ENCODE measurements at regions not wholly inside any gene's neighbourhood (a gene's known extent, or its start where the extent isn't known, plus 50 kb on each side); places are given as distances from the start of the nearest gene placed in this dataset.
A peak's percentile ranks its signal among the peaks of the same experiment; 100 is the strongest.

DNA sequence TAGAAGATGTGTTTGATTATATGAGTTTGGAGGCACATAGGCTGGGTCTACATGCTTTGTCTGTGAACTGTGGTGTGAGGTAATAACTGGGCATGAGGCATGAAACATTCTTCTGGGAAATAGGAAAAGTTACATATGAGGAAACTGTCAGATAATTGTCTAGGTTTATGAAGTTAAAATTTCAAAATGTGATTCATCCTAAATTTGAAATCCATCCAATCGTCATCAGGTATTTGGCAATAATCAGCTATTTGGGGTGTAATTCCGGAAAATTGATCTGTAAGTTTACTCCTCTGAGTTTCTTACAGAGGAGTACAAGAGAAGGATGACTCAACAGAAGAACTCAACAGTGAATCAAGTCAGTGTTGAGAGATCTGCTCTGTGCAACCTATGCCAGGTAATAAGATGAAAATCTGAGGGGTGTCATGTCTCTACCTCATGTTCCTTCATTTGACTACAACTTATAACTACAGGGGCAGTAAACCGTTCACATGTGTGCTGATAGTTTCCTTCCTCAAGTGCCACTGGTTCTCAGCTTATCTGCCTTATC, 1171.6 kb upstream of the CDH18 start:
- DNase-seq: no peak

GRCh38 chr5:21154526-21154925, 1166.5 kb upstream of the CDH18 start:
- DNase-seq: no peak

DNA sequence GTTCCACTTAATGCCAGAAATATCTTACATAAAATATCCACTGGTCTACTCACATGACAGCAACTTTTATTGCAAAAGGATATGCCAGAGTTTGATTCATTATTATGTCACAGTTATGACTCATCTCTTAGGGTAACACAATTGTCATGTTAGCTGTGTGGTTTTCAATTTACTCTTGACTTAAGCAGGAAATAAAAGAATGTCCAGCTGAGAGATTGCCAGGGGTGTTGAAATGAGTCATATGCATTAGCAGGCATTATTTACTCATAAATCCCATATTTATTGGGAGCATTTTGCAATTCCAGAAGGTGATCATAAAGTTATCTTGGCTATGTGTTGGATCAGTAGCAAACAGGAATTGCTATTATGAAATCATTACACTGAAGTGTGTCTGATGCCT, 1164.6 kb upstream of the CDH18 start:
- DNase-seq: no peak

DNA sequence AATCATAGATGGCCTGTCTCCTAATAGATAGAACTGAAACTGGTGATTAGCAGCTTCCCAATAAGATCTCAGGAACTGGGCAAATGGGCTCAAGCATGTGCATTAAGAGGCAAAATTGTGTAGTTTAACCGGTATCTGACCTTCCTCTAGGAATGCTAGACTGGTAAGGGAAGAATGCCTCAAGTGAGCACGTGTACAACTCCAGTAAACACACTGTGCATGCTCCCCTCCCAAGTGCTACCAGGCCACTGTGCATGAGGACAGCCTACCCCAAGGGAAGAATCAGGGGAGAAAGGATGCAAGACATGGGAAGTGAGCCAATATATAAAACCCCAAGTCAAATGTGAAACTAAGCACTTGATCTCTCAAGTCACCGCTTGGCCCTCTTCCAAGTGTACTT, 1157.4 kb upstream of the CDH18 start:
- no peak for DNase-seq

- DNase-seq: no peak
These were observed 1155.7 kb upstream of the CDH18 start for GRCh38 chr5:21143686-21144085.

GRCh38 chr5:21142791-21143190, 1154.8 kb upstream of the CDH18 start:
- no peak for DNase-seq

DNA sequence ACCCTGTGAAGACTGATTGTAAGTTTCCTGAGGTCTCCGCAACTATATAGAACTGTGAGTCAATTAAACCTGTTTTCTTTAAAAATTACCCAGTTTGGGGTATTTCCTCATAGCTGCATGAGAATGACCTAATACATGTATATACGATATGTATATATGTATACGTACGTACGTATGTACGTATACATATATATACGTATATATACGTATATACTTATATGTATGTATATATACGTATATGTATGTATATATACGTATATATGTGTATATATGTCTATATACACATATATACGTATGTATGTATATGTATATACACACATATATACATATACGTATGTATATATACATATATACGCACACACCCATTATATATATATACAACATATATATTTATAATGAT, 1153.0 kb upstream of the CDH18 start:
- no peak for DNase-seq

GRCh38 chr5:21126236-21126635, 1138.2 kb upstream of the CDH18 start:
- no peak for DNase-seq

DNA sequence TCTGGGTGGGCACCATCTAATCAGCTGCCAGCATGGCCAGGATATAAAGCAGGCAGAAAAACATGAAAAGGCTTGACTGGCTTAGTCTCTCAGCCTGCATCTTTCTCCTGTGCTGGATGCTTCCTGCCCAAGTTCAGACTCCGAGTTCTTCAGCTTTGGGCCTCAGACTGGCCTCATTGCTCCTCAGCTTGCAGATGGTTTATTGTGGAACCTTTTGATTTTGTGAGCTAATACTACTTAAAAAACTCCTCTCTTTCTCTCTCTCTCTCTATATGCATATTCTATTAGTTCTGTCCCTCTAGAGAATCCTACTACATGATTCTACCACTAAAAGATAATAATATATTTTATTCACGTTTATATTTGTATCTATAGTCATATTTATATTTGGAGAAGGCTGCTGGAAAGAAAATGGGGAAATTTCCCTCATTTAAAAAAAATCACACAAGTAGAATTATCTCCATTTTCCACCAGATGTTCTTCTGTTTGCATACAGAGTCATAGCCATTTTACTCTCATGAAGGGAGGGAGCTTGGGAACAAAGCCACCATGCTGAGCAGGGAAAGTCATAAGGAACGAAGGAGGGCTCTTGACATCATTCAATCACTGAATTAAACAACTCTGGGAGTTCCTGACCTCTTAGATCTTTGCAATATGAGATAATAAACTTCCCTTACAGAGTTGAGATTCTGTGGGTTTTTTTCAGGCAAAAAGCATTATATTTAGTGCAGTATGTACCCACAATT, 1137.4 kb upstream of the CDH18 start:
- DNase-seq: no peak

DNA sequence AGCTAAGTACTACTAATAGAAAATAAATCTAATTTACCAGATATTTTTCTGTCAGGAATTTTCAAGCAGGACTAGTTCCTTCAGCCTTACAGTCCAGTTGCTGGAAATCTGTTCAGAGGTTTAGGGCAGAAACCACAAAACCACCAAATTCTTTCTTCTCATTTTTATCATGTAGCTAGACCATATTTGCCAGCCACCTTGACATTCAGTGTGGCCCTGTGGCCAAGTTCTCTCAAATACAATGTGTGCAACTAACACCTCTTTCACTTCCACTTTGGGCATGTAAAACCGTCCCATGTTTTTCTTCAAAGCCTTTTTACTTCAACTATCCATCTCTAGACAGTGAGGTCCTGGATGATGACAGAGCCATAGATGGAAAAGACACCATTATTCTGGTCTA, 1133.2 kb upstream of the CDH18 start:
- no peak for DNase-seq

DNA sequence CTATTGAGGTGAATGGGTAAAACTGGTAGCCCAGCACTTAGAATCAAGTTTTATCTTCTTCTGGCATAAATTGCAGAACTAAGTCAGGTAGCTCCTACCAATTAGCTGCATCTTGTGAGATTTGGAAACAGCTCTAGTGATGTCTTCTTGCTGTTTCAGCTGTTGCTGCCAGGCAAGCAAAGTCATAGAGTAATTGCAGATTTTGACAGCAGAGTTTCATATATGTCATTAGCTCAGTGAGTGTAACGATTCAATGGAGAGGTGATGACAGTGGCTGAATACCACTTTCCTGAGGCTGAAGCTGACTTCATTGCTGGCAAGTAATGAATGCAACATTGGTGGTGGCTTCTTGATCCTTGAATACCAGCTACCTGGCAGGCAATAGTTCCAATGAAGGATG, 1109.7 kb upstream of the CDH18 start:
- DNase-seq: no peak

DNA sequence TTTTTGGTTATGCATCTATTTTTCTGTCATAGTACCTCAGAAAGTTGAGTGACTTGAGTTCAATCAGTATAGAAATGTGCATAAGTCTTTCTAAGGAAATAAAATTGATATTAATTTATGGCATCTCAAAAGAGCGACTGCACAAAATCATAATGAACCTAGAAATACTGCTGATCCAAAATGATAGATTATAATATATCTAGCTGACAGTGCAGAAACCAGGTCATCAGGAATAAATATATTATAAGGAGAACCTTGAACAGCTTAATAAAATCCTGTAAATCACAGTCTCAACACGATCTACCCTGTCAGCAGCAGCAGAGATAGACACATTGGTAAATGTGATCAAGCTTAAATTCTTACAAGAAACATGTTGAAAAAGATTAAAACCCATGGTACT, 1106.6 kb upstream of the CDH18 start:
- DNase-seq: no peak

- no peak for DNase-seq
These were observed 1099.8 kb upstream of the CDH18 start for GRCh38 chr5:21087766-21088165.

DNA sequence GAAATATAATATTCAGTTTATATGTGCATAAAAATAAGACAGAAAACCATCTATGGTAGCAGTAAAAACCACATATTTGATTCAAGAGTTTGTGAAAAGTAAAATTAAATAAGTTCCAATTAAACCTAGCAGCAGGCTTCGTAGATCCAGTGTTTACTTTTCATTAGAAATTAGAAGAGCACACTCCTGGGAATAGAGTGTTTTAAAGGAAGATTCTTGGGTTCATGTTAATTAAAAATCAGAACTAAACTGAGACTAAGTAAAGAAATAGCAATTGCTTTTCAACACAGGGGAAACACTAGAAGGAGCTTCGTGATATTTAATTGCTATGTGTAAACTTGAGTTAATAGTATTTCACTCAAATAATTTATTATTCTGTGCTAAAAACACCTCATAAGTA, 1097.8 kb upstream of the CDH18 start:
- DNase-seq: no peak

DNA sequence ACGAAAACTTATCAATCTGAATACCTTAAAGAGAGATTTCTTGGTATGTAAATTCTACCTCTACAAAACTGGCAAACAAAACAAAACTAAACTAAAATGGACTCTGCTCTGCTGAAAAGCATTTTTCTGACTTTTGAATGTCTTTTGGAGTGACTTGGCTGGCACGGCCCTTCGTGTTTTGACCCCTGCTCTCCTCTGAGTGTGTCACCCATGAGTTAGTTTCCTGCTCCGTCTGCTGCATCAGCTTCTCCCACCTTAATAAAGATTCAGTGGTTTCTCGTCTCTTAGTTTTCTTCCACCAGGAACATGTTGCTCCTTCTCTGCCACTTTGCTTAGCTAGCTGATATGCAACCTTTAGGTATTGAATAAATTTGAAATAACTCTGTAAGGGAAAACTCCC, 1084.0 kb upstream of the CDH18 start:
- DNase-seq: no peak

DNA sequence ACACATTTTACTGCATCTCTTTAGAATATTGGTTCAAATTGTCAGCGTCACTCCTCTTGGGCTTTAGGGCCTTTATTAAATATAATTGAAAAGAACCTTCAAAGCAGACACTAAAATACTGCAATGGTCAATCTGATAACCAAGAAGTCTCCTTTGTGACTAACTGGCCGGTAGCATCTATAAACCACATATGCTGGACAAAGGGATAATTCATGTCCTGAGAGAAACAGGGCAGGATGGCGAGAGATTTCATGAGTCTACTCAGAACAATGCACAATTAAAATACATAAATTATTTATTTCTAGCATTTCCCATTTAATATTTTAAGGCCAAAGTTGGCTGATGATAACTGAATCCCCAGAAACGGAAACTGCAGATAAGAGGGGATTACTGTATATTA, 1083.4 kb upstream of the CDH18 start:
- DNase-seq: no peak

- DNase-seq: no peak
These were observed 1082.9 kb upstream of the CDH18 start for GRCh38 chr5:21070858-21071257.

DNA sequence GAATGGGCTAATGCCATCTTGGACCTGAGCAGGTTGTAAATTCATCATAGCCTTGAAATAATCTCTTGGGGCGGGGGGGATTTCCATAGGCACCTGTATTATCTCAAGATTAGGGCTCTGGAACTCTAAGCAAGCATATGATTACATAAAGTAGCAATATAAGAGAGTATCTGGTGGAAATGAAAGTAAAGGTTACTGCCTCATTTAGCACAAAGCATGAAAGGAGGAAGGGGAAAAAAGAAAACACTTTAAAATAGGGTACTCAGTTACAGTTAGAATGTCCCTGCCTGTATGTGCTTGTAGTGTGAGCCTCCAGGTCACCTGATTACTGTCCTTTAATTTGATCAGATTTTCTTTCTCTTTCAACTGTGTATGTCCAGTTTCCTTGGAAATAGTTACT, 1079.7 kb upstream of the CDH18 start:
- DNase-seq: no peak

DNA sequence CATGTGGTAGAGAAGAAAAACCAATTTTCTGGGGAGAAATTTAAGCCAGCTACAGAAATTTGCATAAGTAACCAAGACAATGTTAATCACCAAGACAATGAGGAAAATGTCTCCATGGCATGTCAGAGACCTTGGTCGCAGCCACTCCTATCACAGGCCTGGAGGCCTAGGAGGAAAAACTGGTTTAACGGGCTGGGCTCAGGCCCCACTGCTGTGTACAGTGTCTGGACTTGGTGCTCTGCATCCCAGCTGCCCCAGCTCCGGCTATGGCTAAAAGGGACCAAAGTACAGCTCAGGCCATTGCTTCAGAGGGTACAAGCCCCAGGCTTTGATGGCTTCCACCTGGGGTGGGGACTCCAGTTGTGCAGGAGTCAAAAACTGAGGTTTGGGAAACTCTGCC, 1075.1 kb upstream of the CDH18 start:
- no peak for DNase-seq

DNA sequence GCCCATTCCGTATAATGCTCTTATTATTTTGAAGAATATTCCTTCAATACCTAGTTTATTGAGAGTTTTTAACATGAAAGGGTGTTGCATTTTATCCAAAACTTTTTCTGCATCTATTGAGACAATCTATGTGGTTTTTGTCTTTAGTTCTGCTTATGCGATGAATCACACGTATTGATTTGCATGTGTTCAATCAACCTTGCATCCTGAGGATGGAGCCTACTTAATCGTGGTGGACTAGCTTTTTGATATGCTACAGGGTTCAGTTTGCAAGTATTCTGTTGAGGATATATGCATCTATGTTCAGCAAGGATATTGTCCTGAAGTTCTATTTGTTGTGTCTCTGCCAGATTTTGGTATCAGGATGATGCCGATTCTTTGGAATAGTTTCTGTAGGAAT, 1070.3 kb upstream of the CDH18 start:
- DNase-seq: no peak

GRCh38 chr5:21051945-21052344, 1063.9 kb upstream of the CDH18 start:
- no peak for DNase-seq

DNA sequence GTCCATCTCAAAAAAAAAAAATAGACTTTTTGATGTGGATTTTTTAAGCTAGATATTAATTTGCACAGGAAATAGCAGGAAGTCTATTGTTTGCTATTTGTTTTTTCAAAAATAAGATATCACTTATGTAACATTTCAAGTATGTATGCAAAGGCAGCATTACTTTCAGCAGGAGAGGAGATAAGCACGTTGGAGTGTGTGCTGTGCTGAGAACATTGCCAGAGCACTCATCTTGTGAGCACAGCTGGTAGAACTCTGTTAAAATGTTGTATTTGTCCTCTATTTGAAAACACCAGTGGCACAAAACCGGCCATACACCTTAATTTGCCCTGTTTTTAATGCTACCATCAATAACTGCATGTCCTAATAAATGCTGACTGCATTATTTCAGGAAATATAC, 1061.9 kb upstream of the CDH18 start:
- DNase-seq: peak; percentile 21

DNA sequence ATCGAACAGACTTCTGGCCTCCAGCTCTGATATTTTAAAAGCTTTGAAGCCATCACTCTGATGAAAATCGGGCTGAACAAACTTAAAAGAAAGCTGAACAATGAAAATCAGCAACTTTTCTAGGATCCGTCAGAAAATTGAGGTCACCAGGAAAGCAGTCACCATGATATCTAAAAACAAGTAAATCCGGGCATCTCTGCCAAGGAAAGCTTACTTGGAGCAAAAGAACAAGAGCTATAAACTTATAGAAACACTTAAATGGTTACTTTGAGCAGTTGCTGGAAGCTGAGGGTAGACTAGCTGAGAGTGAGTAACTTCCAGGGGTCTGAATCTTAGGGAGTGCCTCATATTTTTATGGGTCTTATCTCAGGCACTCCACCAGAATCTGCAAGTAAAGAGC, 1043.0 kb upstream of the CDH18 start:
- DNase-seq: no peak

DNA sequence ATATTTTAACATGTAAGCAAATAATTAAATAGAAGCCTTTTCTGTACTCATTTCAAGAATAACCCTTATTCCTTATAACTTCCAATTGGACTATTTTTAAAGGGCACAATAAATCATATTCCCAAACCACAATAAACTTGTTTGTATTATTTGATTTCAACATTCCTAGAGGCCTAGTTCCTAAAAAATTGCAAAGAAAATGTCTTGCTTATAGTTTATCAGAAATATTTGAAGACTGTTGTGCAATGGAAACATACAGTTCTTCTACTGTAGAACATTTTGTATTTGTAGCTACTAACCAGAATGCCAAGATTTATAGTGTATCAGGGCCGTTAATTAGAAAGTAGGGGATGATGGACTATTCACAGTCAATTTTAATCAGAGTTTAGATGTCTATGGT, 1037.0 kb upstream of the CDH18 start:
- no peak for DNase-seq

- no peak for DNase-seq
These were observed 1025.2 kb upstream of the CDH18 start for GRCh38 chr5:21013237-21013636.

Measured in NCI-H510A (cell line).